ENCODE measurements at regions not wholly inside any gene's neighbourhood (a gene's known extent, or its start where the extent isn't known, plus 50 kb on each side); places are given as distances from the start of the nearest gene placed in this dataset.

GRCh38 chr15:95647531-95648277 is 682.8 kb upstream of the NR2F2 start:
- H3K9ac ChIP-seq (ENCODE audit: low read length): no peak overlapping the region
- no peaks in the 10 kb centered on the region for H4K20me1 ChIP-seq (ENCODE audit: insufficient read depth, low read depth, low read length)
- DNase-seq: no peak

GRCh38 chr15:95653361-95653805 is 677.1 kb upstream of the NR2F2 start:
- DNase-seq: no peak
- no peaks in the 10 kb centered on the region for H3K27me3 ChIP-seq (ENCODE audit: low read length)

More at GRCh38 chr15:95647531-95648277, 682.8 kb upstream of the NR2F2 start:
- Histone ChIP-seq H3K9me2 (replicated peaks; ENCODE audit: insufficient read depth, low read length) (no peaks in the 10 kb centered on the region), H3K27me3 (ENCODE audit: low read length) (no peaks in the 10 kb centered on the region), H3K4me1 (ENCODE audit: low read length) (no peaks in the 10 kb centered on the region), H3K4me2 (ENCODE audit: low read depth, low read length, poor library complexity, severe bottlenecking) (no peak overlapping the region), H3K27ac (ENCODE audit: low read length) (no peak overlapping the region), H3K4me3 (ENCODE audit: low read length) (no peak overlapping the region), H2AFZ (ENCODE audit: low read length) (no peak overlapping the region), H3K79me2 (ENCODE audit: low read length) (no peaks in the 10 kb centered on the region), H3K36me3 (ENCODE audit: insufficient read depth, low read length) (no peaks in the 10 kb centered on the region), H3K9me3 (ENCODE audit: low read length) (peaks cover 26% of the 10 kb centered on the region)

GRCh38 chr15:95655089-95655607 is 675.4 kb upstream of the NR2F2 start:
- peaks cover 59% of the 10 kb centered on the region for H3K9me3 ChIP-seq (ENCODE audit: low read length)
- H3K79me2 ChIP-seq (ENCODE audit: low read length): no peaks in the 10 kb centered on the region

More at GRCh38 chr15:95653361-95653805, 677.1 kb upstream of the NR2F2 start:
- no peaks in the 10 kb centered on the region for H3K36me3 ChIP-seq (ENCODE audit: insufficient read depth, low read length)
- H3K9me2 ChIP-seq (replicated peaks; ENCODE audit: insufficient read depth, low read length): no peaks in the 10 kb centered on the region
- peaks cover 50% of the 10 kb centered on the region for H3K9me3 ChIP-seq (ENCODE audit: low read length)
- no peak overlapping the region for H3K27ac ChIP-seq (ENCODE audit: low read length)
- no peak overlapping the region for H3K4me2 ChIP-seq (ENCODE audit: low read depth, low read length, poor library complexity, severe bottlenecking)
- no peak overlapping the region for H3K4me3 ChIP-seq (ENCODE audit: low read length)
- H3K9ac ChIP-seq (ENCODE audit: low read length): no peak overlapping the region
- H4K20me1 ChIP-seq (ENCODE audit: insufficient read depth, low read depth, low read length): no peaks in the 10 kb centered on the region
- H3K79me2 ChIP-seq (ENCODE audit: low read length): no peaks in the 10 kb centered on the region
- no peak overlapping the region for H2AFZ ChIP-seq (ENCODE audit: low read length)
- no peaks in the 10 kb centered on the region for H3K4me1 ChIP-seq (ENCODE audit: low read length)

GRCh38 chr15:95656595-95656994 is 673.9 kb upstream of the NR2F2 start:
- Histone ChIP-seq H3K4me2 (ENCODE audit: low read depth, low read length, poor library complexity, severe bottlenecking) (no peak overlapping the region), H3K9ac (ENCODE audit: low read length) (no peak overlapping the region), H2AFZ (ENCODE audit: low read length) (no peak overlapping the region), H3K27ac (ENCODE audit: low read length) (no peak overlapping the region), H3K4me1 (ENCODE audit: low read length) (no peaks in the 10 kb centered on the region), H3K9me3 (ENCODE audit: low read length) (peaks cover 59% of the 10 kb centered on the region), H4K20me1 (ENCODE audit: insufficient read depth, low read depth, low read length) (no peaks in the 10 kb centered on the region), H3K9me2 (replicated peaks; ENCODE audit: insufficient read depth, low read length) (no peaks in the 10 kb centered on the region), H3K79me2 (ENCODE audit: low read length) (no peaks in the 10 kb centered on the region), H3K4me3 (ENCODE audit: low read length) (no peak overlapping the region), H3K36me3 (ENCODE audit: insufficient read depth, low read length) (no peaks in the 10 kb centered on the region), H3K27me3 (ENCODE audit: low read length) (no peaks in the 10 kb centered on the region)
- no peak for DNase-seq

More at GRCh38 chr15:95655089-95655607, 675.4 kb upstream of the NR2F2 start:
- H3K9me2 ChIP-seq (replicated peaks; ENCODE audit: insufficient read depth, low read length): no peaks in the 10 kb centered on the region
- no peak overlapping the region for H2AFZ ChIP-seq (ENCODE audit: low read length)
- no peak for DNase-seq
- no peaks in the 10 kb centered on the region for H3K27me3 ChIP-seq (ENCODE audit: low read length)
- H3K36me3 ChIP-seq (ENCODE audit: insufficient read depth, low read length): no peaks in the 10 kb centered on the region
- H3K4me1 ChIP-seq (ENCODE audit: low read length): no peaks in the 10 kb centered on the region
- H3K9ac ChIP-seq (ENCODE audit: low read length): no peak overlapping the region
- no peak overlapping the region for H3K4me2 ChIP-seq (ENCODE audit: low read depth, low read length, poor library complexity, severe bottlenecking)
- H4K20me1 ChIP-seq (ENCODE audit: insufficient read depth, low read depth, low read length): no peaks in the 10 kb centered on the region
- H3K27ac ChIP-seq (ENCODE audit: low read length): no peak overlapping the region
- H3K4me3 ChIP-seq (ENCODE audit: low read length): no peak overlapping the region

GRCh38 chr15:95658799-95659198 is 671.7 kb upstream of the NR2F2 start:
- Histone ChIP-seq H3K9ac (ENCODE audit: low read length) (no peak overlapping the region), H4K20me1 (ENCODE audit: insufficient read depth, low read depth, low read length) (no peaks in the 10 kb centered on the region), H3K27me3 (ENCODE audit: low read length) (no peaks in the 10 kb centered on the region), H3K4me1 (ENCODE audit: low read length) (no peaks in the 10 kb centered on the region), H3K9me3 (ENCODE audit: low read length) (peaks cover 44% of the 10 kb centered on the region), H3K4me3 (ENCODE audit: low read length) (no peak overlapping the region), H3K9me2 (replicated peaks; ENCODE audit: insufficient read depth, low read length) (no peaks in the 10 kb centered on the region), H3K79me2 (ENCODE audit: low read length) (no peaks in the 10 kb centered on the region), H3K27ac (ENCODE audit: low read length) (no peak overlapping the region), H3K4me2 (ENCODE audit: low read depth, low read length, poor library complexity, severe bottlenecking) (no peak overlapping the region), H3K36me3 (ENCODE audit: insufficient read depth, low read length) (no peaks in the 10 kb centered on the region), H2AFZ (ENCODE audit: low read length) (no peak overlapping the region)
- DNase-seq: no peak

GRCh38 chr15:95659656-95660055 is 670.8 kb upstream of the NR2F2 start:
- no peak for DNase-seq
- Histone ChIP-seq H3K9ac (ENCODE audit: low read length) (no peak overlapping the region), H4K20me1 (ENCODE audit: insufficient read depth, low read depth, low read length) (no peaks in the 10 kb centered on the region), H3K4me3 (ENCODE audit: low read length) (no peak overlapping the region), H3K27ac (ENCODE audit: low read length) (no peak overlapping the region), H3K36me3 (ENCODE audit: insufficient read depth, low read length) (no peaks in the 10 kb centered on the region), H2AFZ (ENCODE audit: low read length) (no peak overlapping the region), H3K79me2 (ENCODE audit: low read length) (no peaks in the 10 kb centered on the region), H3K27me3 (ENCODE audit: low read length) (no peaks in the 10 kb centered on the region), H3K4me2 (ENCODE audit: low read depth, low read length, poor library complexity, severe bottlenecking) (no peak overlapping the region), H3K4me1 (ENCODE audit: low read length) (no peaks in the 10 kb centered on the region), H3K9me3 (ENCODE audit: low read length) (peaks cover 44% of the 10 kb centered on the region), H3K9me2 (replicated peaks; ENCODE audit: insufficient read depth, low read length) (no peaks in the 10 kb centered on the region)

- Histone ChIP-seq H3K4me3 (ENCODE audit: low read length) (no peak overlapping the region), H3K79me2 (ENCODE audit: low read length) (no peaks in the 10 kb centered on the region), H3K36me3 (ENCODE audit: insufficient read depth, low read length) (no peaks in the 10 kb centered on the region), H3K27me3 (ENCODE audit: low read length) (no peaks in the 10 kb centered on the region), H3K9me3 (ENCODE audit: low read length) (peaks cover 33% of the 10 kb centered on the region), H3K4me1 (ENCODE audit: low read length) (no peaks in the 10 kb centered on the region), H2AFZ (ENCODE audit: low read length) (no peak overlapping the region), H3K27ac (ENCODE audit: low read length) (no peak overlapping the region), H3K4me2 (ENCODE audit: low read depth, low read length, poor library complexity, severe bottlenecking) (no peak overlapping the region), H3K9me2 (replicated peaks; ENCODE audit: insufficient read depth, low read length) (no peaks in the 10 kb centered on the region), H4K20me1 (ENCODE audit: insufficient read depth, low read depth, low read length) (no peaks in the 10 kb centered on the region), H3K9ac (ENCODE audit: low read length) (no peak overlapping the region)
- no peak for DNase-seq
Observed at GRCh38 chr15:95662638-95663037, 667.9 kb upstream of the NR2F2 start.

GRCh38 chr15:95663156-95664100 is 667.1 kb upstream of the NR2F2 start:
- no peak overlapping the region for H3K27ac ChIP-seq (ENCODE audit: low read length)
- no peaks in the 10 kb centered on the region for H3K9me2 ChIP-seq (replicated peaks; ENCODE audit: insufficient read depth, low read length)
- no peak overlapping the region for H2AFZ ChIP-seq (ENCODE audit: low read length)
- H3K9ac ChIP-seq (ENCODE audit: low read length): no peak overlapping the region
- H3K27me3 ChIP-seq (ENCODE audit: low read length): no peaks in the 10 kb centered on the region
- H3K4me1 ChIP-seq (ENCODE audit: low read length): no peaks in the 10 kb centered on the region
- no peak for DNase-seq
- no peak overlapping the region for H3K4me2 ChIP-seq (ENCODE audit: low read depth, low read length, poor library complexity, severe bottlenecking)
- H3K4me3 ChIP-seq (ENCODE audit: low read length): no peak overlapping the region
- no peaks in the 10 kb centered on the region for H4K20me1 ChIP-seq (ENCODE audit: insufficient read depth, low read depth, low read length)
- H3K79me2 ChIP-seq (ENCODE audit: low read length): no peaks in the 10 kb centered on the region
- no peaks in the 10 kb centered on the region for H3K36me3 ChIP-seq (ENCODE audit: insufficient read depth, low read length)
- peaks cover 29% of the 10 kb centered on the region for H3K9me3 ChIP-seq (ENCODE audit: low read length)

Measured in Karpas-422 (cell line).